HG03442 (cell line): ENCODE measurements at regions not wholly inside any gene's neighbourhood (a gene's known extent, or its start where the extent isn't known, plus 50 kb on each side); places are given as distances from the start of the nearest gene placed in this dataset.
A peak's percentile ranks its signal among the peaks of the same experiment; 100 is the strongest.
"Not testable (repeated sequence)": the region's sequence is repeated elsewhere in the genome, so short reads cannot be mapped to it uniquely, and the experiment has no call there.

Source experiments
- ATAC-seq: cut with Tn5 transposase; IDR thresholded peaks from one replicate; pipeline ENCODE4 v1.9.1; 2021; ENCODE audit warnings: mild to moderate bottlenecking, moderate library complexity; ENCODE audit not compliant: unreplicated experiment

- no peak for ATAC-seq
Observed at GRCh38 chr6:134416418-134417154, 98.7 kb upstream of the SGK1 start.

GRCh38 chr6:134415656-134416055 is 97.7 kb upstream of the SGK1 start:
- no peak for ATAC-seq

- no peak for ATAC-seq
Observed at GRCh38 chr6:134415194-134415593, 97.3 kb upstream of the SGK1 start.

- ATAC-seq = no peak
Observed at GRCh38 chr6:134414793-134415192, 96.9 kb upstream of the SGK1 start.

GRCh38 chr6:134413241-134413643 is 95.3 kb upstream of the SGK1 start:
- no peak for ATAC-seq

GRCh38 chr6:134410541-134410940 is 92.6 kb upstream of the SGK1 start:
- no peak for ATAC-seq

GRCh38 chr6:134407791-134408190 is 89.9 kb upstream of the SGK1 start:
- ATAC-seq = no peak

- ATAC-seq = no peak
Observed at GRCh38 chr6:134406311-134406710, 88.4 kb upstream of the SGK1 start.

GRCh38 chr6:134405386-134406087 is 87.6 kb upstream of the SGK1 start:
- ATAC-seq = no peak

- ATAC-seq = not testable (repeated sequence)
Observed at GRCh38 chr6:134403312-134403711, 85.4 kb upstream of the SGK1 start.

GRCh38 chr6:134402372-134402984 is 84.6 kb upstream of the SGK1 start:
- no peak for ATAC-seq

GRCh38 chr6:134400941-134401340 is 83.0 kb upstream of the SGK1 start:
- no peak for ATAC-seq

GRCh38 chr6:134398453-134398852 is 80.5 kb upstream of the SGK1 start:
- peak; percentile 82 for ATAC-seq

GRCh38 chr6:134397676-134398075 is 79.8 kb upstream of the SGK1 start:
- no peak for ATAC-seq

GRCh38 chr6:134394905-134395304 is 77.0 kb upstream of the SGK1 start:
- no peak for ATAC-seq

- ATAC-seq = no peak
Observed at GRCh38 chr6:134394208-134394607, 76.3 kb upstream of the SGK1 start.

- ATAC-seq = no peak
Observed at GRCh38 chr6:134391205-134391604, 73.3 kb upstream of the SGK1 start.

GRCh38 chr6:134389658-134390057 is 71.7 kb upstream of the SGK1 start:
- ATAC-seq = no peak

GRCh38 chr6:134389129-134389528 is 71.2 kb upstream of the SGK1 start:
- ATAC-seq = no peak

- ATAC-seq = not testable (repeated sequence)
Observed at GRCh38 chr6:134386482-134386881, 68.6 kb upstream of the SGK1 start.

GRCh38 chr6:134381959-134382358 is 64.0 kb upstream of the SGK1 start:
- ATAC-seq = no peak

- no peak for ATAC-seq
Observed at GRCh38 chr6:134379599-134379998, 61.7 kb upstream of the SGK1 start.
